Loucy (cell line): ENCODE measurements at regions not wholly inside any gene's neighbourhood (a gene's known extent, or its start where the extent isn't known, plus 50 kb on each side); places are given as distances from the start of the nearest gene placed in this dataset.

Experiments used
- H2AFZ ChIP-seq: fragments of 200-600 bp; sonication (generic); 2 replicates; pipeline ENCODE4 v1.6.0; 2016; ENCODE audit warnings: antibody characterized with exemption, mild to moderate bottlenecking, low read length, moderate library complexity
- H3F3A ChIP-seq: fragments of 200-600 bp; 2 replicates; pipeline ENCODE4 v1.6.0; 2016; ENCODE audit warnings: antibody characterized with exemption, low read depth, mild to moderate bottlenecking
- H3K27me3 ChIP-seq: fragments of 200-600 bp; sonication (generic); 2 replicates; pipeline ENCODE4 v1.6.1; 2014; ENCODE audit warnings: low read length, mild to moderate bottlenecking; ENCODE audit not compliant: insufficient read depth, poor library complexity, severe bottlenecking
- H3K36me3 ChIP-seq: fragments of 200-600 bp; sonication (generic); 2 replicates; pipeline ENCODE4 v1.6.1; 2016; ENCODE audit warnings: low read length; ENCODE audit not compliant: insufficient read depth
- H3K4me1 ChIP-seq: fragments of 200-600 bp; sonication (generic); 2 replicates; pipeline ENCODE4 v1.5.1; 2014; ENCODE audit warnings: low read length, mild to moderate bottlenecking; ENCODE audit not compliant: insufficient read depth, poor library complexity, severe bottlenecking
- H3K4me2 ChIP-seq: fragments of 200-600 bp; sonication (generic); 2 replicates; pipeline ENCODE4 v1.6.0; 2014; ENCODE audit warnings: antibody characterized with exemption, low read length, low read depth, mild to moderate bottlenecking; ENCODE audit not compliant: poor library complexity, severe bottlenecking
- H3K4me3 ChIP-seq: fragments of 200-600 bp; sonication (generic); 2 replicates; pipeline ENCODE4 v1.5.1; 2014; ENCODE audit warnings: low read length, mild to moderate bottlenecking, mixed read lengths; ENCODE audit not compliant: poor library complexity, severe bottlenecking
- H3K79me2 ChIP-seq: fragments of 200-600 bp; sonication (generic); 2 replicates; pipeline ENCODE4 v1.6.1; 2014; ENCODE audit warnings: low read length; ENCODE audit not compliant: insufficient read depth
- H3K9ac ChIP-seq: fragments of 200-600 bp; sonication (generic); 2 replicates; pipeline ENCODE4 v1.6.0; 2014; ENCODE audit warnings: mild to moderate bottlenecking, low read depth, low read length, moderate library complexity; ENCODE audit not compliant: poor library complexity, severe bottlenecking
- H3K9me2 ChIP-seq: fragments of 200-600 bp; sonication (generic); replicated peaks from 2 replicates; pipeline ENCODE4 v1.6.1; 2016; ENCODE audit warnings: low read depth, low read length, mixed read lengths
- H3K9me3 ChIP-seq: fragments of 200-600 bp; sonication (generic); 2 replicates; pipeline ENCODE4 v1.6.1; 2014; ENCODE audit warnings: mild to moderate bottlenecking, antibody characterized with exemption, low read length, low read depth; ENCODE audit not compliant: insufficient read depth
- H4K20me1 ChIP-seq: fragments of 200-600 bp; sonication (generic); 2 replicates; pipeline ENCODE4 v1.6.0; 2014; ENCODE audit warnings: antibody characterized with exemption, low read length, mild to moderate bottlenecking; ENCODE audit not compliant: insufficient read depth, poor library complexity, severe bottlenecking
- CTCF ChIP-seq: fragments of 200-600 bp; sonication (generic); conservative IDR thresholded peaks from 2 replicates; pipeline ENCODE4 v1.5.1; 2014; ENCODE audit warnings: mild to moderate bottlenecking, antibody characterized with exemption, low read length
- EZH2phosphoT487 ChIP-seq: fragments of 200-600 bp; IDR thresholded peaks from 2 replicates; pipeline ENCODE4 v1.6.1; 2018; ENCODE audit warnings: antibody characterized with exemption, mild to moderate bottlenecking, moderate library complexity, borderline replicate concordance

GRCh38 chr7:24406789-24407299 lies 122.9 kb downstream of the NPY start:
- TF ChIP-seq CTCF (no peak), EZH2phosphoT487 (no peak)
- Histone ChIP-seq H2AFZ (no peak overlapping the region), H3K9ac (no peak overlapping the region), H3K4me3 (no peak overlapping the region), H4K20me1 (no peaks in the 10 kb centered on the region), H3K4me2 (no peak overlapping the region), H3K9me3 (no peaks in the 10 kb centered on the region), H3F3A (no peaks in the 10 kb centered on the region), H3K36me3 (no peaks in the 10 kb centered on the region), H3K79me2 (no peaks in the 10 kb centered on the region), H3K9me2 (no peaks in the 10 kb centered on the region), H3K27me3 (no peaks in the 10 kb centered on the region), H3K4me1 (peaks cover 12% of the 10 kb centered on the region)

- TF ChIP-seq CTCF (no peak), EZH2phosphoT487 (no peak)
- Histone ChIP-seq H3K9me3 (no peaks in the 10 kb centered on the region), H2AFZ (no peak overlapping the region), H3K4me3 (no peak overlapping the region), H3K9ac (no peak overlapping the region), H3K27me3 (no peaks in the 10 kb centered on the region), H3F3A (no peaks in the 10 kb centered on the region), H3K4me2 (no peak overlapping the region), H3K9me2 (no peaks in the 10 kb centered on the region), H4K20me1 (no peaks in the 10 kb centered on the region), H3K4me1 (peaks cover 12% of the 10 kb centered on the region), H3K36me3 (no peaks in the 10 kb centered on the region), H3K79me2 (no peaks in the 10 kb centered on the region)
Observed at GRCh38 chr7:24407965-24408364, 124.0 kb downstream of the NPY start.

GRCh38 chr7:24408798-24409430 lies 124.9 kb downstream of the NPY start:
- Histone ChIP-seq H3K36me3 (no peaks in the 10 kb centered on the region), H3K9me2 (no peaks in the 10 kb centered on the region), H4K20me1 (no peaks in the 10 kb centered on the region), H3F3A (no peaks in the 10 kb centered on the region), H2AFZ (no peak overlapping the region), H3K4me3 (no peak overlapping the region), H3K27me3 (no peaks in the 10 kb centered on the region), H3K4me2 (no peak overlapping the region), H3K9ac (no peak overlapping the region), H3K79me2 (no peaks in the 10 kb centered on the region), H3K4me1 (peaks cover 12% of the 10 kb centered on the region), H3K9me3 (no peaks in the 10 kb centered on the region)
- TF ChIP-seq CTCF (no peak), EZH2phosphoT487 (no peak)
